ENCODE measurements at regions not wholly inside any gene's neighbourhood (a gene's known extent, or its start where the extent isn't known, plus 50 kb on each side); places are given as distances from the start of the nearest gene placed in this dataset.
"Not testable (repeated sequence)": the region's sequence is repeated elsewhere in the genome, so short reads cannot be mapped to it uniquely, and the experiment has no call there.

DNA sequence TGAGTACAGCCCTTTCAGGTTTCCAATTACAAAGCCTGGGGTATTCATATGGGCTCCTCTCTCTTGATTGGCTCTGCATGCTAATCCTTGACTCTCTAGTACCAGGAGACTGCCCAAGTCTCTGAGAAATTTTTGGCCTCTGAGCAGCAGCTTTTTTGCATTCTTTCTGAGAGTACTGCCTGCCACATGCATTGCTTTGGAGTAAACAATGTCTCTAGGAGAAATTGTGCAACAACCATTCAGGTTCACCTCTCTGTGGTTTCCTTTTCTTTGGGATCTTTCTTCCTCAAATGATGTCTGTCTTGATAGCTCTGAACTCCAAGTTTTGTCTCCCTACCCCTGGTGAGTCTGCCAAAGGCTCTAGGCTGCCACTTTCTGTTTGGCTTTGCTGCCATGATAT lies 115.8 kb upstream of the SETBP1 start:
- DNase-seq = no peak

DNA sequence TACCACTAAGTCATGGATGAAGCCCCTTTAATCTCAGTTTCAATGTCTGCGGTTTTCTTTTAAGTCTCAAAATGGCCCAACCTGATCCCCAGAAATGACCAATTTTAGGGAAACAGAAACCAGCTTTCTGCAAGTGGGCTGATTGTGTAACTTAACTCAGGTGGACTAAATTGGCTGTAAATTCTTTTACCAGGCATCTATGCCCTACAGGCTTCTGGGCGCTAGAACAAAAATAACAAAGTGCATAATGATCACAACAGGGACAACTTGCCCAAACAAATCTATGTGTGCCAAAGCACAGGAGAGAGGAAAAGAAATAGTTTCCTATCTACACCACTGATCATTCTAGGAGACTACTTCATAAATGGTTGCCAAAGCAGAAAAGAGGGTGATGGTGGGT lies 112.3 kb upstream of the SETBP1 start:
- DNase-seq = no peak

DNA sequence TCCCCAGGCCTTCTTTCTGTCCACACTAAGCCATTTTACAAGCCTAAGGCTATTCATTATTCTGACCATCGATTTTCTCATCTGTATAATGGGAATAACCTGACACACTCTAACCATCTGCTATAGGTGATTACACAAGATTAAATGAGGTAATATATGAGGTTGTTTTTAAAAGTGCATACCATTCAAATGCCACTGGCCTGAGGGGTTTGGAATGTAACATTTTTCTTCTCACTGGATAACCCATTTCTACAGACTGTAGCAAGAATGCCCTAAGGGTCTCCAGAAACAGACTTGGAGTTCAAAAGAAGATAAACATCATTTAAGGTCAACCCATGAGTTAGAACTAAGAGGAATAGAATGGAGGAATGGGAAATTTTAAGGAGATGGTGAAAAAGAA lies 111.7 kb upstream of the SETBP1 start:
- no peak for DNase-seq

GRCh38 chr18:44569391-44570055 lies 111.2 kb upstream of the SETBP1 start:
- no peak for DNase-seq

GRCh38 chr18:44579028-44579702 lies 101.5 kb upstream of the SETBP1 start:
- no peak for DNase-seq

- DNase-seq = no peak
Measured at GRCh38 chr18:44579745-44580144, 100.9 kb upstream of the SETBP1 start.

GRCh38 chr18:44580159-44580558 lies 100.5 kb upstream of the SETBP1 start:
- no peak for DNase-seq

DNA sequence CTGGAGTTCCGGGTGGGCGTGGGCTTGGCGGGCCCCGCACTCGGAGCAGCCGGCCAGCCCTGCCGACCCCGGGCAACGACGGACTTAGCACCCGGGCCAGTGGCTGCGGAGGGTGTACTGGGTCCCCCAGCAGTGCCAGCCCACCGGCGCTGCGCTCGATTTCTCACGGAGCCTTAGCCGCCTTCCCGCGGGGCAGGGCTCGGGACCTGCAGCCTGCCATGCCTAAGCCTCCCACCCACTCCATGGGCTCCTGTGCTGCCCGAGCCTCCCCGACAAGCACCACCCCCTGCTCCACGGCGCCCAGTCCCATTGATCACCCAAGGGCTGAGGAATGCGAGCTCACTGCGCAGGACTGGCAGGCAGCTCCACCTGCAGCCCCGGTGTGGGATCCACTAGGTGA lies 99.9 kb upstream of the SETBP1 start:
- not testable (repeated sequence) for DNase-seq

DNA sequence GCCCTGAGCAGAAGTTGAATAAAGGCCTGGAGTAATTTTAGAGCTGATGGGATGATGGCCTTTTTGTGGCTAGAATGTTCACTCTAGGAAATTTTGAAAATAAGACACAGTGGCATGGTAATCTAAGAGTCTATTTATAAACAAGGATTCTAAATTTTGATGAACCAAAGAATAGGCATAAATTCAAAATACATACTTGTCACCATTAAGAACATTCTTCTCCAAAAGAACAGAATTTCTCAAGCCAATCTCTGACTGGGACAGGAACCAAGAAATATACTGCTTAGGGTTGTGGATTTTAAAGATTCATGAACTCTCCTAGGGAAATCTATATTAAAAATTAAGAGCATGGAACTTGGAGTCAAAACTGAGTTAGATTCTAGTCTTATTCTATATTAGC lies 98.2 kb upstream of the SETBP1 start:
- DNase-seq = peak; percentile 32

DNA sequence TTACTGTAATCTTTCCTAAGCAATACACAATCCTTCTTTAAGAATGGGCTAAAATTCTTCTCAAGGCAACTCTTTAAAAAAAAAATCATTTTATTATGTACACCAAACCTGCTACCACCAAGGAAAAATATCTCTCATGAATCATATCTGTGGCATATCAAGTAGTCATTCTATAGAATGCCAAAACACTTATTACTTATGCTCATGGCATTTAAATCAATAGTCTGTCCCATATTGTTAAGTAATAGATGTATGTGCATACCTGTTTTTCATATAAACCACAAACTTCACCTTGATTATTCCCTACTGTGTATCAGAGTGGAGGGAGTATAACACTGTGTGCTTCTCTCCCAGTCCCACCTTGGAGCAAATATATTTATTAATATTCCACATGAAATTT lies 95.8 kb upstream of the SETBP1 start:
- DNase-seq = no peak

GRCh38 chr18:44586782-44587524 lies 93.7 kb upstream of the SETBP1 start:
- no peak for DNase-seq

- DNase-seq = no peak
Measured at GRCh38 chr18:44588508-44588907, 92.2 kb upstream of the SETBP1 start.

GRCh38 chr18:44589693-44590355 lies 90.9 kb upstream of the SETBP1 start:
- DNase-seq = peak; percentile 24

GRCh38 chr18:44590956-44591670 lies 89.6 kb upstream of the SETBP1 start:
- DNase-seq = no peak

DNA sequence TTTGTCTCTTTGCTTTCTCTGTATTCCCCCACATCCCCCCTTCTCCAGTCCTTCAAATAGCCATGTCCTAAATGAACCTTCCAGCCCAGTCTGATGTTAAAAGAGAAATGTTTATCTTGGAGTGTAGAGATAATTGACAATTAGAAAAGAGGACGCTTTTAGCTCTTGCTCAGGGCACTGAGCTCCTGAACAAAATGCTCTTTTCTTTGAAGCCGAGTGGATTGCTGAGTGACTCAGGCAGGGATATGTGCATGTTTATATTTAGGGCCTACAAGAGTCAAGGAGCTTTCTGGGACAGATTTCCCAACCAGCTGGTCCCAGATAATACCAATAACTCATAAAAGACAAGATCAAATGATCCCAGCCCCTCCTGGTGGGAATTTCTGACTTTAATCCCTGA lies 88.0 kb upstream of the SETBP1 start:
- no peak for DNase-seq

GRCh38 chr18:44594799-44595467 lies 85.8 kb upstream of the SETBP1 start:
- DNase-seq = no peak

- no peak for DNase-seq
Measured at GRCh38 chr18:44597797-44598196, 82.9 kb upstream of the SETBP1 start.

DNA sequence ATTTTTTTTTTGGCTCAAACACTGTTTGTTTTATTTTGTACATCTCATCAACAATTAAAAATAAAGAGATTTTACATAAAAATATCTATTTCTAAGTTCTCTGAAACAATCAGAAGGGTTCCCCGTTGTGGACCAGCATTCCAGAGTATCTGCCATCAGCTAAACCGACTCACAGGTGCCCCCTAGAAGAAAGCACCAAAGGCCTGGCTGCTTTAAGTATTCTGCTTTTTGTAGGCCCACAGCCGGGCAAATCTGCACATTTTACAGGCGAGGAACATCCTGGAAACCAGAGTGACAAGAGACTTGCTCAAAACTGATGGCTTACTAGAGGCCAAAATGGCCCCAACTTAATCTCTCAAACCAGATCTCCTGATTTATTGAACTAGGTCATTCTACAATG lies 82.2 kb upstream of the SETBP1 start:
- no peak for DNase-seq

DNA sequence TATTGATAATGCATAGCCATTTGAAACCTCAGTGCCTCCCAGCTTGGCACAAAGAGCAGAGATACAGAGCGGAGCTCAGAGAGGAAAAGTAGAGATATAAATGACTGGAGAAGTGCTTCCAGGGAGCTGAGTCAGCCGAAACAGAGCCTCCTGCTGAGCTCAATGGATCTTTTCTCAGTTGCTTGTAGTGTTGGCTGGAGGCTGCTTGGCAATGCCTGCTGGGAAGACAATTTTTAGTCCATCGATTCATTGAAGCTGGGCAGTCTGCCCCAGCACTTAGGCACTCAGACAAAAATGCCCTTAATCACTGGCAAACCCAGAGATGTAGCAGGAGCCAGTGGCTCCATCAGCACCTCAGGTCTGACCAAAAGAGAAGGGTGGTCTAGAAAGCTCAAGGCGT lies 81.3 kb upstream of the SETBP1 start:
- no peak for DNase-seq

DNA sequence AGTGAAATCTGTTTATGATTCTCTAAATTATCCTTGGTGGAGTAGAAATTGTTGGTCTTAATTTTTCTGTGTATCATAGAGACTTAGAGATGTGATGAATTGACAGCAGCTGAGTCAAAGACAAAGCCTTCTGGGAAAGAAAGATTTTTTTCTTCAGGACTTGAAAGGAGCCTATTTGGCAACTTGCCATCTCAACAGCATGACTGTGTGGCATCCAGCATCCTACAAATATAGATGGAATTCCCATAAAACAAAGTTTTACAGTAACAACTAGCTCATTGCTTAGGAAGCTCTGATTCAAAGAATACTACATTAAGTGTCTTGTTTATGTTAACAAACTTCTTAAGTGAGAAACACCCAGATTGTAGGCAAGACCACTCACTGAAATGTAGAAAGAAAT lies 79.2 kb upstream of the SETBP1 start:
- DNase-seq = no peak

DNA sequence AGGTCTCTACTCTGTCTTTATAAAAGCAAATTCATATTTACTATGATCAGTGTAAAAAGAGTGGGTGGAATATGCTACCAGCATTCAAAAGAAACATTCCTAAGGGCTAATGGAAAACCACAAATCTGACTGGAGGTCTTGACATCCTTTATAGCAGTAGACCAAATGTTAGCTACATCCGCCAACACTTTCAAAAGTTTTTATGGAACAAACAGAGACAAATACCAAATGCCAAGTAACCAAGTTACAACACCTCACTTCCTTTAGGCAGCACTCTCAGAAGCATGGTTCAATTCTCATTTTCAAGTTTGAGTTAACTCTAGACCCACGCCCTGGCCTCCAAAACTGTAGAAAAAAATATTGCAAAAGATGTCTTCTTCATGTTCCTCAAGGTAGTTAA lies 78.3 kb upstream of the SETBP1 start:
- no peak for DNase-seq

GRCh38 chr18:44602845-44603244 lies 77.8 kb upstream of the SETBP1 start:
- DNase-seq = no peak
